T-helper 2 cell treated with Interferon-gamma antibody and Interleukin-4, amounts not matched to agents 100 ng/mL and 5 ng/mL, for 36 hours (primary cell): ENCODE measurements at regions not wholly inside any gene's neighbourhood (a gene's known extent, or its start where the extent isn't known, plus 50 kb on each side); places are given as distances from the start of the nearest gene placed in this dataset.
"Not testable (repeated sequence)": the region's sequence is repeated elsewhere in the genome, so short reads cannot be mapped to it uniquely, and the experiment has no call there.

Source experiments
- intact Hi-C: fragments of 100-400 bp; cut with micrococcal nuclease; formaldehyde crosslinking; loops from one replicate; pipeline ENCODE4 v1.15.1; 2023

- intact Hi-C loops, result no loop called here
These were observed 98.0 kb upstream of the USP15 start for GRCh38 chr12:62162214-62162613.

GRCh38 chr12:62163368-62163767 is 96.8 kb upstream of the USP15 start:
- intact Hi-C loops, result no loop called here

GRCh38 chr12:62164036-62164435 is 96.2 kb upstream of the USP15 start:
- intact Hi-C loops, result no loop called here

DNA sequence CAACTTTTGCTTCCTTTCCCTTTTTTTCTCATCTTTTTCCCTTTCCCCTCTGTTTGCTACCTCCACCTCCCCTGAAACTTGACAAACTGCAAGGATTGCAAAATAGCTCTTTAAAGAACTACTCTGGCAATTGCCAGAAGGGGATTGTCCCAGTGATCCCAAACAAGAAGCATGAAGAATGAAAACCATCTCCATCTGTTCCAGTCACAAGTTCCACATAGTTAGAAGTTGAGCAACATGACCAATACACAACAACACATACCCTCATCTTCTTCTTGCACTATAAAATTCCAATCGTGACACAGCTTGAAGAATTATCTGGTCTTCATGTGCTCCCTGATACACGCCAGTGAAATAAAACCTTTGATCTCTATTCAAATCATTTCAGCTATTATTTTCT is 93.7 kb upstream of the USP15 start:
- intact Hi-C loops, result no loop called here

- intact Hi-C loops, result no loop called here
These were observed 91.8 kb upstream of the USP15 start for GRCh38 chr12:62168411-62168810.

- intact Hi-C loops, result no loop called here
These were observed 90.0 kb upstream of the USP15 start for GRCh38 chr12:62170241-62170640.

- intact Hi-C loops, result no loop called here
These were observed 69.3 kb upstream of the USP15 start for GRCh38 chr12:62190689-62191490.

- intact Hi-C loops, result loop anchor here (1.0 kb wide), 2 partner anchors 68 to 185 kb away; no protein-coding TSS in a partner anchor
These were observed 68.6 kb upstream of the USP15 start for GRCh38 chr12:62191491-62192179.

DNA sequence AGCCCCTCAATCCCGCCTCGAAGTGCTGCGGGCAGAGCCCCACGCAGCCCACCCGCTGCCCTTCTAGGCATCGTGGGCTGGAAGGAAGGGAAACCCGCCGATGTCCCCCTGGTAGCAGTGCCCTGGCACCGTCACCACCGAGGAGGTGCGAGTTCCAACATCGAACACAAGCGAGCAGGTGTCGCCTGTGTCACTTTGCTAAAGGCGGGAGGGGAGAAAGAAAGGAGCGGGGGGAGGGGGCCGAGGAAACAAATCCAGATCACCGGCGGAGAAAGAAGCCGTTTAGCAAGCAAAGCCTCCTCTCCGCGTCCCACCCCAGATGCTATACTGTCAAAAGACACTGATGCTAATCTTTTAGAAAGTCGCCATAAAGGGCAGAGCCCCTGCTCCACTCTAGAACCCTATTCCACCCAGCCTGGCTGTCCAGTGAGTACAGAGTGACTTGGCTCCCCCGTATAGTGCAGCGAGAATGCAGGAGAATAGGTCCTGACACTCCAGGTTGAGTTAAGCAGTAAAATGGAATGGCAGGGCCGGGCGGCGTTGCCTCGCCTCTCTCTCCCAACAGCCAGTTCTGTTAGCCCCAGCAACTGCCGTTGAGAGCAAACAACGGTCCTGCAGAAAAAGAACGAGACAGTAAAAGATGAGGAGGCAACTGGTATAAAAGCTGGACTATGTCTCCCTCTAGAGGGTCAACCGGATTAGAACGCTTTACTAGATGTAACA is 67.9 kb upstream of the USP15 start:
- intact Hi-C loops, result loop anchor here (1.0 kb wide), 2 partner anchors 69 to 186 kb away; no protein-coding TSS in a partner anchor

- intact Hi-C loops, result loop anchor here (1.0 kb wide), 2 partner anchors 70 to 187 kb away; no protein-coding TSS in a partner anchor
These were observed 67.3 kb upstream of the USP15 start for GRCh38 chr12:62192903-62193250.

GRCh38 chr12:62194031-62194430 is 66.2 kb upstream of the USP15 start:
- intact Hi-C loops, result no loop called here

DNA sequence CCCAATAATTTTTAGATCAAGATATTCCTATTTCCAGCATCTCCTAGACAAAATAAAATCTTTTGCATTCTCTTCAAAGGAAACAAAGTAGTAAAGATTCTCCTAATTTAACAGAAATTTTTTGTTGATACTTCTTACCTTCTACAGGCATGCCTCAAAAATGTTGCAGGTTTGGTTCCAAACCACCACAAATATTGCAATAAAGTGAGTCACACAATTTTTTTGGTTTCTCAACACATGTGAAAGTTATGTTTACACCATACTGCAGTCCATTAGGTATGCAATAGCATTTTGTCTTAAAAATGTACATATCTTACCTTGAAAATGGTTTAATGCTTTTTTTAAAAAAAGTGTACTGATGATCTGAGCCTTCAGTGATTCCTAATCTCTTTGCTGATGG is 65.6 kb upstream of the USP15 start:
- intact Hi-C loops, result no loop called here

GRCh38 chr12:62196146-62196545 is 64.1 kb upstream of the USP15 start:
- intact Hi-C loops, result no loop called here

DNA sequence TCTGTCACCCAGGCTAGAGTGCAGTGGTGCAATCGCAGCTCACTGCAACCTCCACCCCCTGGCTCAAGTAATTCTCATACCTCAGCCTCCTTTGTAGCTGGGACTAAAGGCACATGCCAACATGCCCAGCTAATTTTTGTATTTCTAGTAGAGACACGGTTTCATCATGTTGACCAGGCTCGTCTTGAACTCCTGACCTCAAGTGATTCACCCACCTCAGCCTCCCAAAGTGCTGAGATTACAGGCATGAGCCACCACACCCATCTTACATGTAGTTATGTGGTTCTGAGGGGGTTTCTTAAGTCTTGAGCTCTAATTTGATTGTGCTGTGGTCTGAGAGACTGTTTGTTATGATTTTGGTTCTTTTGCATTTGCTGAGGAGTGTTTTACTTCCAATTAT is 57.3 kb upstream of the USP15 start:
- intact Hi-C loops, result not testable (repeated sequence)

DNA sequence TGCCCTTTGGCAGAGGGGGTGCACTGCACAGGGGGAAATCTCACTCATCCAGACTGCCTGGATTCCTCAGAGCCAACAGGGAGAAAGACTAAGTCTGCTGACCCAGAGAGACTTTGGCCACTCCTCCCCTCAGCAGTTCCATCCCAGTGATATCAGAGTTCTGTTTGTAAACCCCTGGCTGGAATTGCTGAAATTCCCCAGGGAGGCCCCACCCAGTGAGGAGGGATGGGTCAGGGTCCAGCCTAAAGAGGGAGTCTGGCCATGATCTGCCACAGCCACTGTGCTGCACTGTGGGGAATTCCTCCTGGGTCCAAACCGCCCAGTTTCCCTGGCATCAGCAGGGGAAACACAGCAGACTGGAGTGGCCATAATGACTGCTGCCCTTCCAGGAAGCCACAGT is 54.9 kb upstream of the USP15 start:
- intact Hi-C loops, result no loop called here

GRCh38 chr12:62207248-62207647 is 53.0 kb upstream of the USP15 start:
- intact Hi-C loops, result no loop called here
